GM18505 (cell line): ENCODE measurements at regions not wholly inside any gene's neighbourhood (a gene's known extent, or its start where the extent isn't known, plus 50 kb on each side); places are given as distances from the start of the nearest gene placed in this dataset.

Source experiments
- ATAC-seq: cut with Tn5 transposase; IDR thresholded peaks from one replicate; pipeline ENCODE4 v1.9.1; 2021; ENCODE audit not compliant: unreplicated experiment
- POLR2A ChIP-seq: IDR thresholded peaks from 4 replicates; pipeline ENCODE4 v1.6.1; 2011; ENCODE audit warnings: borderline replicate concordance; ENCODE audit not compliant: insufficient read depth, insufficient read length; ENCODE audit errors: extremely low read depth

GRCh38 chr12:13597837-13598236 lies 383.6 kb downstream of the GRIN2B start:
- no peak for TF ChIP-seq POLR2A
- no peak for ATAC-seq

- ATAC-seq, result no peak
- TF ChIP-seq POLR2A, result no peak
These were observed 384.2 kb downstream of the GRIN2B start for GRCh38 chr12:13597166-13597565.

- ATAC-seq, result no peak
- no peak for TF ChIP-seq POLR2A
These were observed 384.7 kb downstream of the GRIN2B start for GRCh38 chr12:13596714-13597113.

GRCh38 chr12:13595536-13596443 lies 385.6 kb downstream of the GRIN2B start:
- no peak for ATAC-seq
- no peak for TF ChIP-seq POLR2A

- ATAC-seq, result no peak
- TF ChIP-seq POLR2A, result no peak
These were observed 386.5 kb downstream of the GRIN2B start for GRCh38 chr12:13594731-13595514.

GRCh38 chr12:13592063-13592942 lies 389.1 kb downstream of the GRIN2B start:
- no peak for TF ChIP-seq POLR2A
- no peak for ATAC-seq

GRCh38 chr12:13591488-13591887 lies 389.9 kb downstream of the GRIN2B start:
- no peak for ATAC-seq
- no peak for TF ChIP-seq POLR2A

- no peak for TF ChIP-seq POLR2A
- ATAC-seq, result no peak
These were observed 390.3 kb downstream of the GRIN2B start for GRCh38 chr12:13591059-13591458.

- ATAC-seq, result no peak
- no peak for TF ChIP-seq POLR2A
These were observed 392.0 kb downstream of the EMP1 start for GRCh38 chr12:13588574-13588973.

- no peak for ATAC-seq
- TF ChIP-seq POLR2A, result no peak
These were observed 391.3 kb downstream of the EMP1 start for GRCh38 chr12:13587721-13588390.

- no peak for TF ChIP-seq POLR2A
- ATAC-seq, result no peak
These were observed 389.8 kb downstream of the EMP1 start for GRCh38 chr12:13586361-13586760.

- ATAC-seq, result no peak
- no peak for TF ChIP-seq POLR2A
These were observed 388.0 kb downstream of the EMP1 start for GRCh38 chr12:13584541-13584940.
